Stimulated activated CD4-positive, alpha-beta T cell treated with anti-CD3 and anti-CD28 coated beads, Interleukin-12 subunit alpha, Interleukin-12 subunit beta, amount 100 ng/mL, for 48 hours (primary cell): ENCODE measurements at regions not wholly inside any gene's neighbourhood (a gene's known extent, or its start where the extent isn't known, plus 50 kb on each side); places are given as distances from the start of the nearest gene placed in this dataset.

Experiments used
- DNase-seq, 3 donors: peaks; one replicate each; pipeline ENCODE4 v3.0.0-alpha.2; 2020; ENCODE audit warnings: low read depth in 2 of 3, low spot score in 1 of 3

GRCh38 chr2:5119046-5119445 is 573.1 kb upstream of the SOX11 start:
- no peak for DNase-seq

GRCh38 chr2:5121121-5121520 is 571.1 kb upstream of the SOX11 start:
- no peak for DNase-seq

- DNase-seq: no peak
These were observed 570.5 kb upstream of the SOX11 start for GRCh38 chr2:5121642-5122041.

- no peak for DNase-seq
These were observed 568.5 kb upstream of the SOX11 start for GRCh38 chr2:5123582-5124196.

GRCh38 chr2:5125017-5125730 is 567.0 kb upstream of the SOX11 start:
- DNase-seq: no peak

- DNase-seq: no peak
These were observed 559.9 kb upstream of the SOX11 start for GRCh38 chr2:5132281-5132680.

GRCh38 chr2:5140347-5140746 is 551.8 kb upstream of the SOX11 start:
- DNase-seq: no peak

- no peak for DNase-seq
These were observed 548.0 kb upstream of the SOX11 start for GRCh38 chr2:5144159-5144558.

- DNase-seq: no peak
These were observed 547.1 kb upstream of the SOX11 start for GRCh38 chr2:5145053-5145452.

GRCh38 chr2:5145801-5146200 is 546.4 kb upstream of the SOX11 start:
- DNase-seq: no peak

GRCh38 chr2:5148392-5149085 is 543.6 kb upstream of the SOX11 start:
- no peak for DNase-seq

GRCh38 chr2:5150871-5151270 is 541.3 kb upstream of the SOX11 start:
- DNase-seq: no peak

- no peak for DNase-seq
These were observed 527.2 kb upstream of the SOX11 start for GRCh38 chr2:5164776-5165525.

- DNase-seq: no peak
These were observed 519.3 kb upstream of the SOX11 start for GRCh38 chr2:5172923-5173322.

GRCh38 chr2:5173876-5174535 is 518.2 kb upstream of the SOX11 start:
- no peak for DNase-seq

- no peak for DNase-seq
These were observed 517.0 kb upstream of the SOX11 start for GRCh38 chr2:5175231-5175630.

- DNase-seq: no peak
These were observed 515.4 kb upstream of the SOX11 start for GRCh38 chr2:5176764-5177163.

- no peak for DNase-seq
These were observed 509.2 kb upstream of the SOX11 start for GRCh38 chr2:5183031-5183430.

- DNase-seq: no peak
These were observed 504.9 kb upstream of the SOX11 start for GRCh38 chr2:5187283-5187682.

- no peak for DNase-seq
These were observed 503.5 kb upstream of the SOX11 start for GRCh38 chr2:5188636-5189035.

- DNase-seq: no peak
These were observed 502.2 kb upstream of the SOX11 start for GRCh38 chr2:5190023-5190422.
